Uterus (tissue), 3 donors: ENCODE measurements at regions not wholly inside any gene's neighbourhood (a gene's known extent, or its start where the extent isn't known, plus 50 kb on each side); places are given as distances from the start of the nearest gene placed in this dataset.
"Not testable (repeated sequence)": the region's sequence is repeated elsewhere in the genome, so short reads cannot be mapped to it uniquely, and the experiment has no call there.

Experiments
- DNase-seq, 2 donors: peaks; one replicate each; pipeline ENCODE4 v3.0.0-alpha.2; 2019 to 2020
- H3K27ac ChIP-seq, 2 donors: fragments of 200-600 bp; sonication (generic); 1 replicate in 1 of 2; 2 replicates in 1 of 2; pipeline ENCODE4 v1.5.1; 2016 to 2018
- H3K27me3 ChIP-seq, 2 donors: fragments of 200-600 bp; sonication (generic); one replicate each; pipeline ENCODE4 v1.5.1; 2018 to 2019; ENCODE audit warnings: control low read depth in 1 of 2
- H3K36me3 ChIP-seq, 2 donors: fragments of 200-600 bp; sonication (generic); one replicate each; pipeline ENCODE4 v1.5.1; 2019; ENCODE audit warnings: control low read depth in 1 of 2
- H3K4me1 ChIP-seq, 2 donors: fragments of 200-600 bp; sonication (generic); one replicate each; pipeline ENCODE4 v1.5.1; 2018 to 2019; ENCODE audit warnings: control low read depth in 1 of 2
- H3K4me3 ChIP-seq, 2 donors: fragments of 200-600 bp; sonication (generic); 1 replicate in 1 of 2; 2 replicates in 1 of 2; pipeline ENCODE4 v1.5.1; 2018 to 2019; ENCODE audit warnings: mild to moderate bottlenecking in 1 of 2
- H3K9me3 ChIP-seq, 2 donors: fragments of 200-600 bp; sonication (generic); one replicate each; pipeline ENCODE4 v1.5.1; 2019; ENCODE audit warnings: control low read depth in 1 of 2
- CTCF ChIP-seq, 4 experiments: fragments of 200-600 bp in 2 of 4; fragments of 450-650 bp in 2 of 4; sonication (generic) in 2 of 4; IDR thresholded peaks; one replicate each; pipeline ENCODE4 v1.5.1; 2016 to 2019; ENCODE audit warnings: antibody characterized with exemption in 4 of 4, mild to moderate bottlenecking in 2 of 4, moderate library complexity in 1 of 4
- POLR2A ChIP-seq, 2 donors: fragments of 450-650 bp; IDR thresholded peaks; one replicate each; pipeline ENCODE4 v1.6.1; 2016; ENCODE audit warnings: antibody characterized with exemption in 2 of 2, mild to moderate bottlenecking in 1 of 2, moderate library complexity in 1 of 2
- intact Hi-C: fragments of 100-400 bp; cut with DNase I; formaldehyde crosslinking; loops from one replicate; pipeline ENCODE4 v1.15.1; 2023; ENCODE audit warnings: low total_unique reads
- donor health status: DM: yes; HTN: yes; CAD: no.

DNA sequence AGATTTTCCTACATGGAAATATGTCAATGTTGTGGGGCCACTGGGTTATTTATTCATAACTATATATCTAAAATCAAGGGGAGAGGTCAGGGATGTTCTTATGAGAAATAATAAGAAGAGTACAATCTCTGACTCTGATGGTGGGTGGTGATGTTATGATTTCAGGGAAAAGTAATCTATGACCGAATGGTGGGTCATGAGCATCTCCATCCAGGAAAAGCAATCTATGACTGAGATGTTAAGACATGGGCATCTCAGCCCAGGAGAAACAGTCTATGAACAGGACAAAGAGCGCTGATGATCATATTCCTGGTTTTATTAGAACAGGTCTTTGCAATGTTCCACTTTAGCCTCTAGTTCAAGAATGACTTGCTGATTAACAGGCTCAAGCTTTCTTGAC is 137.1 kb downstream of the ARSF start:
- no peaks in the 10 kb centered on the region for H3K27me3 ChIP-seq
- no peak for TF ChIP-seq POLR2A (IDR thresholded peaks at IDR 0.05)
- no peak for TF ChIP-seq CTCF (IDR thresholded peaks at IDR 0.05)
- H3K4me1 ChIP-seq, result no peaks in the 10 kb centered on the region
- no peak overlapping the region for H3K4me3 ChIP-seq
- no peak overlapping the region for H3K27ac ChIP-seq
- intact Hi-C loops, result no loop called here
- no peaks in the 10 kb centered on the region for H3K9me3 ChIP-seq
- no peaks in the 10 kb centered on the region for H3K36me3 ChIP-seq
- DNase-seq, result no peak

DNA sequence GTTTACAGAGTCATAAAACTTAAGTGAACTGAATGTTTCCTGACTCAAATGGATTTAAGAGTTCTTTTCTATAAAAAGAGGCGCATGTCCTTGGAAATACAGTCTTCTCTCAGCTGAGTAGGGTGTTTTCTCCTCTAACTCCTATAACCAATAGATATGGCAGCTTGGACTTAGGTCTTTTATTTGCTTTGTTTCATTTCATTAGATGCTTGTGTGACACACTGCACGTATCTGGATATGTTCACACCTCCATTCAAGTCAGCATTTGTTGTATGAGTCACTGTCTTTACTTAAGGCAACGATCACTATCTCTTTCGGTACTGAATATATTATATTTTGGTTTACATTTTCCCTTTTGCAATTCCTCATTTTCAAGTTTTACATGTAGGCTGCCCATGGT is 136.6 kb downstream of the ARSF start:
- Histone ChIP-seq H3K36me3 (no peaks in the 10 kb centered on the region), H3K27me3 (no peaks in the 10 kb centered on the region), H3K27ac (no peak overlapping the region), H3K4me3 (no peak overlapping the region), H3K9me3 (no peaks in the 10 kb centered on the region), H3K4me1 (no peaks in the 10 kb centered on the region)
- DNase-seq, result no peak
- intact Hi-C loops, result no loop called here
- TF ChIP-seq CTCF (IDR thresholded peaks at IDR 0.05) (no peak), POLR2A (IDR thresholded peaks at IDR 0.05) (no peak)

DNA sequence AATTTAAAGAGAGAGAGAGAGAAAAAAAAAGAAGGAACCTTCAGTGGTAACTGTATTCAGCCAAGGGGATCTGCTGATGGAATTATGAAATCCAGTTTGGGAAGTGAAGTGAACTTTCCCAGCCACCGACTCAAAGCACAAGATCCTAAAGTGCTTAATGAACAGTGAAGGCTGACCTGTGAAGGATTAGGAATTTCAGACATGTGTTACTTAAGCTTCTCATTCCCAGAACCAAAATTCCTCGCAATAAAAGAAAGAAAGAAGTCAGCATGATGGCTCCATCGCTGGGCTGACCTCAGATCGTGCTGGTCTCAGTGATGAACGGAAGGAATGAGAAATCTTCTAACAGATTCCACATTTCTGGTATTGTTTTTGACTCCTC is 135.2 kb downstream of the ARSF start:
- Histone ChIP-seq H3K9me3 (no peaks in the 10 kb centered on the region), H3K4me1 (no peaks in the 10 kb centered on the region), H3K27ac (peak overlapping the region in 1 of 2 donors; percentile 18), H3K4me3 (no peak overlapping the region), H3K27me3 (no peaks in the 10 kb centered on the region), H3K36me3 (no peaks in the 10 kb centered on the region)
- DNase-seq, result no peak
- intact Hi-C loops, result no loop called here
- TF ChIP-seq CTCF (IDR thresholded peaks at IDR 0.05), result no peak
- no peak for TF ChIP-seq POLR2A (IDR thresholded peaks at IDR 0.05)

- Histone ChIP-seq H3K27ac (peak overlapping the region in 1 of 2 donors; percentile 18), H3K9me3 (no peaks in the 10 kb centered on the region), H3K4me1 (no peaks in the 10 kb centered on the region), H3K4me3 (no peak overlapping the region), H3K27me3 (no peaks in the 10 kb centered on the region), H3K36me3 (no peaks in the 10 kb centered on the region)
- intact Hi-C loops, result no loop called here
- TF ChIP-seq CTCF (IDR thresholded peaks at IDR 0.05) (no peak), POLR2A (IDR thresholded peaks at IDR 0.05) (no peak)
- no peak for DNase-seq
These were observed 134.6 kb downstream of the ARSF start for GRCh38 chrX:3175659-3176438.

GRCh38 chrX:3172156-3172555 is 130.9 kb downstream of the ARSF start:
- H3K4me3 ChIP-seq, intact Hi-C loops, DNase-seq, H3K4me1 ChIP-seq, H3K36me3 ChIP-seq, H3K27me3 ChIP-seq, H3K9me3 ChIP-seq, H3K27ac ChIP-seq: not testable (repeated sequence)

- Histone ChIP-seq H3K4me1 (no peaks in the 10 kb centered on the region), H3K36me3 (no peaks in the 10 kb centered on the region), H3K9me3 (no peaks in the 10 kb centered on the region), H3K27ac (no peak overlapping the region), H3K27me3 (no peaks in the 10 kb centered on the region), H3K4me3 (no peak overlapping the region)
- DNase-seq, result no peak
- TF ChIP-seq CTCF (IDR thresholded peaks at IDR 0.05) (no peak), POLR2A (IDR thresholded peaks at IDR 0.05) (no peak)
- intact Hi-C loops, result no loop called here
These were observed 128.2 kb downstream of the ARSF start for GRCh38 chrX:3169421-3169820.
